ENCODE measurements at regions not wholly inside any gene's neighbourhood (a gene's known extent, or its start where the extent isn't known, plus 50 kb on each side); places are given as distances from the start of the nearest gene placed in this dataset.

- no TSS peak for BruUV-seq (replicated peaks)
- no peak overlapping the region for H3K27ac Mint-ChIP-seq (ENCODE audit: unreplicated experiment)
- H3K4me3 Mint-ChIP-seq (ENCODE audit: low read depth, unreplicated experiment): no peak overlapping the region
- CTCF ChIA-PET: no interaction called here
- TF ChIP-seq, protein P1, sequence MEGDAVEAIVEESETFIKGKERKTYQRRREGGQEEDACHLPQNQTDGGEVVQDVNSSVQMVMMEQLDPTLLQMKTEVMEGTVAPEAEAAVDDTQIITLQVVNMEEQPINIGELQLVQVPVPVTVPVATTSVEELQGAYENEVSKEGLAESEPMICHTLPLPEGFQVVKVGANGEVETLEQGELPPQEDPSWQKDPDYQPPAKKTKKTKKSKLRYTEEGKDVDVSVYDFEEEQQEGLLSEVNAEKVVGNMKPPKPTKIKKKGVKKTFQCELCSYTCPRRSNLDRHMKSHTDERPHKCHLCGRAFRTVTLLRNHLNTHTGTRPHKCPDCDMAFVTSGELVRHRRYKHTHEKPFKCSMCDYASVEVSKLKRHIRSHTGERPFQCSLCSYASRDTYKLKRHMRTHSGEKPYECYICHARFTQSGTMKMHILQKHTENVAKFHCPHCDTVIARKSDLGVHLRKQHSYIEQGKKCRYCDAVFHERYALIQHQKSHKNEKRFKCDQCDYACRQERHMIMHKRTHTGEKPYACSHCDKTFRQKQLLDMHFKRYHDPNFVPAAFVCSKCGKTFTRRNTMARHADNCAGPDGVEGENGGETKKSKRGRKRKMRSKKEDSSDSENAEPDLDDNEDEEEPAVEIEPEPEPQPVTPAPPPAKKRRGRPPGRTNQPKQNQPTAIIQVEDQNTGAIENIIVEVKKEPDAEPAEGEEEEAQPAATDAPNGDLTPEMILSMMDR (IDR thresholded peaks at IDR 0.05; ENCODE audit: unreplicated experiment): no peak
- H3K27me3 Mint-ChIP-seq (ENCODE audit: unreplicated experiment): no peaks in the 10 kb centered on the region
- H3K4me1 Mint-ChIP-seq (ENCODE audit: low read depth, unreplicated experiment): no peaks in the 10 kb centered on the region
- H3K36me3 Mint-ChIP-seq (ENCODE audit: insufficient read depth, unreplicated experiment): no peaks in the 10 kb centered on the region
- peaks cover 5% of the 10 kb centered on the region for H3K9me3 Mint-ChIP-seq (ENCODE audit: low read depth, unreplicated experiment)
- DNase-seq: no peak
- intact Hi-C loops (cut with micrococcal nuclease; ENCODE audit: unreplicated experiment): no loop called here
These were observed 74.2 kb upstream of the DMD start for GRCh38 chrX:33285550-33285949.

GRCh38 chrX:33277046-33277445, 65.7 kb upstream of the DMD start:
- no peak for DNase-seq
- Mint-ChIP-seq H3K36me3 (ENCODE audit: insufficient read depth, unreplicated experiment) (no peaks in the 10 kb centered on the region), H3K4me3 (ENCODE audit: low read depth, unreplicated experiment) (no peak overlapping the region), H3K27ac (ENCODE audit: unreplicated experiment) (no peak overlapping the region), H3K27me3 (ENCODE audit: unreplicated experiment) (no peaks in the 10 kb centered on the region), H3K9me3 (ENCODE audit: low read depth, unreplicated experiment) (no peaks in the 10 kb centered on the region), H3K4me1 (ENCODE audit: low read depth, unreplicated experiment) (no peaks in the 10 kb centered on the region)
- CTCF ChIA-PET: no interaction called here
- no TSS peak for BruUV-seq (replicated peaks)
- intact Hi-C loops (cut with micrococcal nuclease; ENCODE audit: unreplicated experiment): no loop called here
- TF ChIP-seq, protein P1 (IDR thresholded peaks at IDR 0.05; ENCODE audit: unreplicated experiment): no peak

- Mint-ChIP-seq H3K9me3 (ENCODE audit: low read depth, unreplicated experiment) (no peaks in the 10 kb centered on the region), H3K27ac (ENCODE audit: unreplicated experiment) (no peak overlapping the region), H3K4me1 (ENCODE audit: low read depth, unreplicated experiment) (no peaks in the 10 kb centered on the region), H3K36me3 (ENCODE audit: insufficient read depth, unreplicated experiment) (no peaks in the 10 kb centered on the region), H3K27me3 (ENCODE audit: unreplicated experiment) (no peaks in the 10 kb centered on the region), H3K4me3 (ENCODE audit: low read depth, unreplicated experiment) (no peak overlapping the region)
- no TSS peak for BruUV-seq (replicated peaks)
- TF ChIP-seq, protein P1 (IDR thresholded peaks at IDR 0.05; ENCODE audit: unreplicated experiment): no peak
- intact Hi-C loops (cut with micrococcal nuclease; ENCODE audit: unreplicated experiment): no loop called here
- no peak for DNase-seq
- CTCF ChIA-PET: no interaction called here
These were observed 62.2 kb upstream of the DMD start for GRCh38 chrX:33273535-33273934.

- no peak for DNase-seq
- H3K4me3 Mint-ChIP-seq (ENCODE audit: low read depth, unreplicated experiment): no peak overlapping the region
- BruUV-seq (replicated peaks): no TSS peak
- TF ChIP-seq, protein P1 (IDR thresholded peaks at IDR 0.05; ENCODE audit: unreplicated experiment): no peak
- no peaks in the 10 kb centered on the region for H3K36me3 Mint-ChIP-seq (ENCODE audit: insufficient read depth, unreplicated experiment)
- no peaks in the 10 kb centered on the region for H3K27me3 Mint-ChIP-seq (ENCODE audit: unreplicated experiment)
- no peaks in the 10 kb centered on the region for H3K4me1 Mint-ChIP-seq (ENCODE audit: low read depth, unreplicated experiment)
- no peaks in the 10 kb centered on the region for H3K9me3 Mint-ChIP-seq (ENCODE audit: low read depth, unreplicated experiment)
- CTCF ChIA-PET: no interaction called here
- no peak overlapping the region for H3K27ac Mint-ChIP-seq (ENCODE audit: unreplicated experiment)
- intact Hi-C loops (cut with micrococcal nuclease; ENCODE audit: unreplicated experiment): no loop called here
These were observed 61.6 kb upstream of the DMD start for GRCh38 chrX:33272986-33273385.

All from Calu3 (cell line).